Kidney (tissue), 13 donors: ENCODE measurements at regions not wholly inside any gene's neighbourhood (a gene's known extent, or its start where the extent isn't known, plus 50 kb on each side); places are given as distances from the start of the nearest gene placed in this dataset.

ENCODE experiments used
- DNase-seq, 5 donors: peaks; one replicate each; pipeline ENCODE4 v3.0.0-alpha.2; 2013 to 2020
- FAIRE-seq: peaks from 2 replicates; lab custom pipeline; 2012; peaks lifted over from hg19 to GRCh38; lab: Jason Lieb, UNC
- H3K27ac ChIP-seq, 2 donors: one replicate each; pipeline ENCODE4 v1.7.0; 2013; ENCODE audit warnings: low read depth in 2 of 2, low read length in 2 of 2, inconsistent platforms in 1 of 2
- H3K27me3 ChIP-seq: one replicate; pipeline ENCODE4 v1.7.1; 2013; ENCODE audit warnings: low read length, inconsistent platforms; ENCODE audit not compliant: control insufficient read depth, insufficient read depth
- H3K36me3 ChIP-seq, 3 donors: one replicate each; pipeline versions ENCODE4 v1.7.0 to v1.7.1; 2013; ENCODE audit warnings: low read length in 3 of 3, control low read depth in 1 of 3, inconsistent platforms in 1 of 3; ENCODE audit not compliant: insufficient read depth in 3 of 3, control insufficient read depth in 2 of 3
- H3K4me1 ChIP-seq, 3 donors: one replicate each; pipeline versions ENCODE4 v1.7.0 to v1.7.1; 2013; ENCODE audit warnings: low read length in 3 of 3, inconsistent platforms in 1 of 3, low read depth in 1 of 3; ENCODE audit not compliant: control insufficient read depth in 2 of 3, insufficient read depth in 2 of 3
- H3K4me3 ChIP-seq, 3 donors: one replicate each; pipeline versions ENCODE4 v1.7.0 to v1.8.1; 2013; ENCODE audit warnings: low read length in 3 of 3, control low read depth in 1 of 3, inconsistent platforms in 1 of 3
- H3K9ac ChIP-seq, 3 donors: one replicate each; pipeline versions ENCODE4 v1.7.0 to v1.7.1; 2013; ENCODE audit warnings: low read length in 3 of 3, control low read depth in 1 of 3, inconsistent platforms in 1 of 3
- H3K9me3 ChIP-seq, 3 donors: one replicate each; pipeline versions ENCODE4 v1.7.0 to v1.7.1; 2013; ENCODE audit warnings: low read length in 3 of 3, control low read depth in 1 of 3, inconsistent platforms in 1 of 3; ENCODE audit not compliant: control insufficient read depth in 2 of 3, insufficient read depth in 1 of 3
- CTCF ChIP-seq: IDR thresholded peaks from 3 replicates; pipeline ENCODE4 v1.5.1; 2012; ENCODE audit warnings: mild to moderate bottlenecking, moderate library complexity, borderline replicate concordance; ENCODE audit not compliant: insufficient read depth; ENCODE audit errors: extremely low read depth
- intact Hi-C: fragments of 100-400 bp; cut with DNase I; formaldehyde crosslinking; loops from one replicate; pipeline ENCODE4 v1.11.1; 2022
- donor health status: control.
- donor health status: control.
- donor health status: control.
- donor health status: control.
- donor health status: control.
- donor health status: DM: yes; HTN: yes; CAD: no.
- donor health status: Normal renal cell carcinoma (clear cell type).

GRCh38 chrX:6372981-6373380 is 144.3 kb upstream of the NLGN4X start:
- no peaks in the 10 kb centered on the region for H3K27me3 ChIP-seq
- intact Hi-C loops, result no loop called here
- no peak for DNase-seq
- H3K36me3 ChIP-seq, result no peaks in the 10 kb centered on the region
- no peak overlapping the region for H3K4me3 ChIP-seq
- H3K9me3 ChIP-seq, result no peaks in the 10 kb centered on the region
- no peak for FAIRE-seq
- TF ChIP-seq CTCF, result no peak
- H3K4me1 ChIP-seq, result no peaks in the 10 kb centered on the region
- no peak overlapping the region for H3K27ac ChIP-seq
- no peak overlapping the region for H3K9ac ChIP-seq

DNA sequence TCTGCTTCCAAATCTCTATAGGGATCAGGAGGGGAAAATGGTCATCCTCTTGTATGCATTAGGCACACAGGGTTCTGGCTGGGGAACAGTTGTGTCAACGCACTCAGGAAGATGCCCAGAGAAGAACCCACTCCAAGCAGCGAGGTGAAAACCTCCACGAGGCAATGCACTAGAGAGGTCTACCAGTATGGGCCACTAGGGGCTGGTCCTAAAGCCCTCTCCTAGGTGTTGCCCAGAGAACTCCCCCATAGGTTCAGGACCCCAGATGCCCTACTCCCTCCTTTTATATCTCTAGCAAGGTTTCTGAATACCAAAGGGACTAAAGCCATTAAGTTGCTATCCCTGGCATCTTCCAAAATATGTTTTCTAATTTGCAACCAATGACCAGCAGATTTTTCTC is 142.7 kb upstream of the NLGN4X start:
- Histone ChIP-seq H3K36me3 (no peaks in the 10 kb centered on the region), H3K4me1 (no peaks in the 10 kb centered on the region), H3K4me3 (no peak overlapping the region), H3K9me3 (no peaks in the 10 kb centered on the region), H3K27me3 (no peaks in the 10 kb centered on the region), H3K9ac (no peak overlapping the region), H3K27ac (no peak overlapping the region)
- intact Hi-C loops, result no loop called here
- DNase-seq, result no peak
- TF ChIP-seq CTCF, result no peak
- FAIRE-seq, result no peak

DNA sequence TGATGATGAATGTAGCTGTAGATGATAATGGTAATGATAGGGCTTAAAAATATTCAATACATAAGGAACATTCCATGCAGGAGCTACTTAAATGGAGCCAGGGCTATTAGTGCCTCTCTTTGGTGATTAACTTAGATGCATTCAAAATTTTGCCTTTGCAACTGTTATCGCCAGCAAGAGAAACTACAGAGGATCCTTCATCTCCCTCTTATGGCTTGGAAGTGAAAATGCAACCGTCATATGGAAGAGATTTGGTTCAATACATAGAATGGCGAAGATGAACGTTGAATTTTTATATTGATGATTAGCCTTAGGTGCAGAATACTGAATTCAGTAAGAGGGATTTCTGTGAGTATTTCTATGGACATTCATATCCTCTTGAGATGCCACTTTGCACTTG is 134.5 kb upstream of the NLGN4X start:
- Histone ChIP-seq H3K4me3 (no peak overlapping the region), H3K27ac (no peak overlapping the region), H3K4me1 (no peaks in the 10 kb centered on the region), H3K27me3 (no peaks in the 10 kb centered on the region), H3K36me3 (no peaks in the 10 kb centered on the region), H3K9ac (no peak overlapping the region), H3K9me3 (no peaks in the 10 kb centered on the region)
- DNase-seq, result peak in 1 of 5 donors; percentile 6
- intact Hi-C loops, result no loop called here
- TF ChIP-seq CTCF, result no peak
- no peak for FAIRE-seq

- no peak for TF ChIP-seq CTCF
- H3K4me3 ChIP-seq, result no peak overlapping the region
- FAIRE-seq (no peak), DNase-seq (no peak)
- no peaks in the 10 kb centered on the region for H3K36me3 ChIP-seq
- no peaks in the 10 kb centered on the region for H3K27me3 ChIP-seq
- H3K9me3 ChIP-seq, result no peaks in the 10 kb centered on the region
- intact Hi-C loops, result no loop called here
- H3K4me1 ChIP-seq, result no peaks in the 10 kb centered on the region
- no peak overlapping the region for H3K9ac ChIP-seq
- no peak overlapping the region for H3K27ac ChIP-seq
Measured at GRCh38 chrX:6325437-6325836, 96.8 kb upstream of the NLGN4X start.
